Muscle of arm (tissue), 1 donor: ENCODE measurements at regions not wholly inside any gene's neighbourhood (a gene's known extent, or its start where the extent isn't known, plus 50 kb on each side); places are given as distances from the start of the nearest gene placed in this dataset.
"Not testable (repeated sequence)": the region's sequence is repeated elsewhere in the genome, so short reads cannot be mapped to it uniquely, and the experiment has no call there.

Source experiments
- DNase-seq: peaks from one replicate; pipeline ENCODE4 v3.0.0-alpha.2; 2013

- DNase-seq: no peak
Measured at GRCh38 chr20:22529150-22530019, 55.0 kb downstream of the FOXA2 start.

GRCh38 chr20:22526512-22527012 lies 57.8 kb downstream of the FOXA2 start:
- no peak for DNase-seq

- DNase-seq: no peak
Measured at GRCh38 chr20:22525821-22526220, 58.6 kb downstream of the FOXA2 start.

- no peak for DNase-seq
Measured at GRCh38 chr20:22525069-22525820, 59.1 kb downstream of the FOXA2 start.

- DNase-seq: no peak
Measured at GRCh38 chr20:22524393-22525015, 59.9 kb downstream of the FOXA2 start.

GRCh38 chr20:22523499-22524392 lies 60.6 kb downstream of the FOXA2 start:
- DNase-seq: no peak

- DNase-seq: no peak
Measured at GRCh38 chr20:22523128-22523498, 61.3 kb downstream of the FOXA2 start.

GRCh38 chr20:22522701-22523100 lies 61.7 kb downstream of the FOXA2 start:
- DNase-seq: no peak

GRCh38 chr20:22521940-22522339 lies 62.4 kb downstream of the FOXA2 start:
- not testable (repeated sequence) for DNase-seq

- no peak for DNase-seq
Measured at GRCh38 chr20:22520381-22520780, 64.0 kb downstream of the FOXA2 start.

- DNase-seq: no peak
Measured at GRCh38 chr20:22515264-22515663, 69.1 kb downstream of the FOXA2 start.

GRCh38 chr20:22513574-22513973 lies 70.8 kb downstream of the FOXA2 start:
- no peak for DNase-seq

GRCh38 chr20:22512911-22513489 lies 71.4 kb downstream of the FOXA2 start:
- no peak for DNase-seq

GRCh38 chr20:22511943-22512910 lies 72.1 kb downstream of the FOXA2 start:
- DNase-seq: no peak

GRCh38 chr20:22509843-22510147 lies 74.6 kb downstream of the FOXA2 start:
- no peak for DNase-seq

- DNase-seq: no peak
Measured at GRCh38 chr20:22509090-22509842, 75.1 kb downstream of the FOXA2 start.

- DNase-seq: no peak
Measured at GRCh38 chr20:22508426-22508825, 75.9 kb downstream of the FOXA2 start.

GRCh38 chr20:22507240-22507961 lies 77.0 kb downstream of the FOXA2 start:
- no peak for DNase-seq

- no peak for DNase-seq
Measured at GRCh38 chr20:22506827-22507226, 77.5 kb downstream of the FOXA2 start.
